ENCODE measurements at regions not wholly inside any gene's neighbourhood (a gene's known extent, or its start where the extent isn't known, plus 50 kb on each side); places are given as distances from the start of the nearest gene placed in this dataset.

GRCh38 chr14:83118029-83118428 lies 1584.4 kb upstream of the SEL1L start:
- no peak overlapping the region for H2AFZ ChIP-seq (ENCODE audit: low read depth, low read length)
- H4K20me1 ChIP-seq (replicated peaks; ENCODE audit: control insufficient read depth, extremely low read depth, insufficient read depth, low read length): no peaks in the 10 kb centered on the region
- H3K4me1 ChIP-seq (ENCODE audit: control insufficient read depth, extremely low read depth, insufficient read depth, low read length): no peaks in the 10 kb centered on the region
- H3K9ac ChIP-seq (replicated peaks; ENCODE audit: extremely low read depth, insufficient read depth, low read length): no peak overlapping the region
- no peaks in the 10 kb centered on the region for H3K36me3 ChIP-seq (ENCODE audit: control insufficient read depth in 2 of 2, extremely low read depth in 1 of 2, insufficient read depth in 2 of 2, low read length in 2 of 2)
- no peak overlapping the region for H3K4me2 ChIP-seq (ENCODE audit: insufficient read depth, low read length)
- dilution Hi-C loops (cut with MboI; ENCODE audit: extremely low pct_ligation_motif_present, low sequenced_read_pairs): no loop called here
- no TSS peak for BruUV-seq (replicated peaks)
- POLR2A ChIA-PET: no interaction called here
- peaks cover 2% of the 10 kb centered on the region for H3K9me3 ChIP-seq (replicated peaks; ENCODE audit: control insufficient read depth, insufficient read depth, low read length)
- DNase-seq (ENCODE audit: low read depth, low spot score): no peak
- FAIRE-seq: no peak
- no peak for TF ChIP-seq GATA2 (IDR thresholded peaks at IDR 0.05; ENCODE audit: insufficient read depth, insufficient read length, low read depth, low read length)
- no peak for TF ChIP-seq CTCF (IDR thresholded peaks at IDR 0.05; ENCODE audit: extremely low read depth in 1 of 2, insufficient read depth in 1 of 2, low read depth in 1 of 2, low read length in 2 of 2)
- no peak for TF ChIP-seq MAX (IDR thresholded peaks at IDR 0.05; ENCODE audit: insufficient read depth, insufficient read length)
- no peak for TF ChIP-seq EZH2 (IDR thresholded peaks at IDR 0.05; ENCODE audit: borderline replicate concordance, low read depth, low read length, severe bottlenecking)
- no peak for TF ChIP-seq JUN (IDR thresholded peaks at IDR 0.05; ENCODE audit: borderline replicate concordance, insufficient read depth, insufficient read length, low read depth)
- TF ChIP-seq POLR2A (IDR thresholded peaks at IDR 0.05; ENCODE audit: low read depth, low read length): no peak
- TF ChIP-seq MYC (IDR thresholded peaks at IDR 0.05; ENCODE audit: low read depth, low read length): no peak
- TF ChIP-seq POLR2AphosphoS5 (IDR thresholded peaks at IDR 0.05; ENCODE audit: insufficient read depth, low read depth, low read length): no peak
- no peak for TF ChIP-seq FOS (IDR thresholded peaks at IDR 0.05; ENCODE audit: borderline replicate concordance, insufficient read depth, low read length)
- no peaks in the 10 kb centered on the region for H3K9me1 ChIP-seq (replicated peaks; ENCODE audit: control insufficient read depth, extremely low read depth, insufficient read depth, low read length)
- H3K27me3 ChIP-seq (ENCODE audit: control insufficient read depth in 2 of 2, insufficient read depth in 2 of 2, low read length in 2 of 2): no peaks in the 10 kb centered on the region
- no peak overlapping the region for H3K27ac ChIP-seq (ENCODE audit: insufficient read depth, low read depth, low read length)
- no peak overlapping the region for H3K4me3 ChIP-seq (replicated peaks in 1 of 3; ENCODE audit: insufficient read depth in 1 of 3, low read depth in 1 of 3, low read length in 3 of 3)
- H3K79me2 ChIP-seq (ENCODE audit: control insufficient read depth, insufficient read depth, low read length): no peaks in the 10 kb centered on the region
- intact Hi-C loops (cut with micrococcal nuclease): no loop called here
- CTCF ChIA-PET: no interaction called here
